GM12872 (cell line): ENCODE measurements at regions not wholly inside any gene's neighbourhood (a gene's known extent, or its start where the extent isn't known, plus 50 kb on each side); places are given as distances from the start of the nearest gene placed in this dataset.

Source experiments
- TF ChIP-seq, protein P1 (sequence below): IDR thresholded peaks from 3 replicates; pipeline ENCODE4 v1.5.1; 2011; ENCODE audit warnings: low read depth, mild to moderate bottlenecking, low read length, moderate library complexity; ENCODE audit not compliant: insufficient read depth

DNA sequence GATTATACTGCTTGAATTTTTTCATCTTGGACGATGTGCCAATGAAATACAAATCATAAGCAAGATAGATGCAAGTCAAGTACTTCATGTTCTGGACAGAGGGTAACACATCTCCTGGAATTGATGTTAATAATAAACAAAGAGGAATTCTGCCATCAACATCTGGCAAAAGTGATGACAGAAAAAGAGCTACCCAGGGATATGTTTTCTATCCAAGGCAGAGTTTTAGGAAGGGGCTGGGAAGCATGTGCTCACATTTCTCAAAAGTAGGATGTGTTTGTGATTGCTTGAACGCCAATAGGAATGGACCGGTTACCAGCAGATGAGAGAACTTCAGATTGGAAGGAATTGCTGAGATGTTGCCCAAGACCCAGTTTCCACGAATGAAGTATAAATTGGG lies 242.6 kb upstream of the AGTR1 start:
- TF ChIP-seq, protein P1, sequence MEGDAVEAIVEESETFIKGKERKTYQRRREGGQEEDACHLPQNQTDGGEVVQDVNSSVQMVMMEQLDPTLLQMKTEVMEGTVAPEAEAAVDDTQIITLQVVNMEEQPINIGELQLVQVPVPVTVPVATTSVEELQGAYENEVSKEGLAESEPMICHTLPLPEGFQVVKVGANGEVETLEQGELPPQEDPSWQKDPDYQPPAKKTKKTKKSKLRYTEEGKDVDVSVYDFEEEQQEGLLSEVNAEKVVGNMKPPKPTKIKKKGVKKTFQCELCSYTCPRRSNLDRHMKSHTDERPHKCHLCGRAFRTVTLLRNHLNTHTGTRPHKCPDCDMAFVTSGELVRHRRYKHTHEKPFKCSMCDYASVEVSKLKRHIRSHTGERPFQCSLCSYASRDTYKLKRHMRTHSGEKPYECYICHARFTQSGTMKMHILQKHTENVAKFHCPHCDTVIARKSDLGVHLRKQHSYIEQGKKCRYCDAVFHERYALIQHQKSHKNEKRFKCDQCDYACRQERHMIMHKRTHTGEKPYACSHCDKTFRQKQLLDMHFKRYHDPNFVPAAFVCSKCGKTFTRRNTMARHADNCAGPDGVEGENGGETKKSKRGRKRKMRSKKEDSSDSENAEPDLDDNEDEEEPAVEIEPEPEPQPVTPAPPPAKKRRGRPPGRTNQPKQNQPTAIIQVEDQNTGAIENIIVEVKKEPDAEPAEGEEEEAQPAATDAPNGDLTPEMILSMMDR = no peak

DNA sequence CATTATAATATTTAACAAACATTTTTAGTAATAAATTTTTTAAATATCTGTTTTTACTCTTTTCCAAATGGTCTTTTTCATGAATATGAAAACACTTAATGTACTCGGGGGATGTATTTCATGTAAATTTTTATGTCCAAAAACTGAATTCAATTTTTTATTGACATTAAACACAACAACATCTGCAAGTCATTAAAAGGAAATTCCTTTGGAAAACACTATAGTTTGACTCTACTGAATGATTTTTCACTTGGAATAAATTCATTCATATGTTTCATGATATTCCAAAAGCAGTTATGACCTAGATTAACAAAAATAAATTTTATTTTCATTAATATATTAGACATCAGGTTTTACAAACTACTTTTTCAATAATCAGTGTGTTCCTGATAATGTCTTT lies 239.8 kb upstream of the AGTR1 start:
- TF ChIP-seq, protein P1 = no peak

DNA sequence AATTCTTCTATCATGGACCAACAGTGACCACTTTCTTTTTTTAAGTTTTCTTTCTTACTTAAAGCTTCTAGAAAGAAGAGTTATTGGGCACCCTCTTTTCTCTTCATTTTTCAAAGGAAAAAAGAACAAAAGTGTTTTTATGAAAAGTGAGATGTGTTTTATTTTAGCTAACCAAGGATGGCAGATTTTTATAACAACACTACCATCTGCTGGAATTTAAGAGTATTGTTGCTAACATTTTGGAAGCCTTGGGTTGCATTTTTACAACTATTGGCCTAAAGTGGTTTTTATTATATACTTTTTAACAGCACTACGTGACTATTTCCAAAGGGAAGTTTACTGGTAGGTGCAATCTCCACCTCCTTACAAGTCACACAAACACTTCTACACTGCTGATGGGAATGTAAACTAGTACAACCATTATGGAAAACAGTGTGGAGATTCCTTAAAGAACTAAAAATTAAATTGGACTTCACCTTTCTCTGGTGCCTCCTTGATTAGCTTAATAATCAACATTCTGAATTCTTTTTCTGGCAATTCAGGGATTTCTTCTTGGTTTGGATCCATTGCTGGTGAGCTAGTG lies 237.7 kb upstream of the AGTR1 start:
- TF ChIP-seq, protein P1 = peak; percentile 29; the same call in 2 of the 3 replicates

DNA sequence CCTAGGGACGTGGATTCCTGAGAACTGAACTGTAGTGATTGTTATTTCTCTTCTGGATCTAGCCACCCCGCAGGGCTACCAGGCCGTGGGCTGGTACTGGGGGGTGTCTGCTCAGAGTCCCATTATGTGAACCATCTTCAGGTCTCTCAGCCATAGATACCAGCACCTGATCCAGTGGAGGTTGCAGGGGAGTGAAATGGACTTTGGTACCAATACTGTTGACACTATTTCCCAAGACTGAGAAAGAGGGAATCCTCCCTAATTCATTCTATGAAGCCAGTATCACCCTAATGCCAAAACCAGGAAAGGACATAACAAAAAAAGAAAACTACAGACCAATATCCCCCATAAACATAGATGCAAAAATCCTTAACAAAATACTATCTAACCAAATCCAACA lies 237.0 kb upstream of the AGTR1 start:
- TF ChIP-seq, protein P1 = no peak

DNA sequence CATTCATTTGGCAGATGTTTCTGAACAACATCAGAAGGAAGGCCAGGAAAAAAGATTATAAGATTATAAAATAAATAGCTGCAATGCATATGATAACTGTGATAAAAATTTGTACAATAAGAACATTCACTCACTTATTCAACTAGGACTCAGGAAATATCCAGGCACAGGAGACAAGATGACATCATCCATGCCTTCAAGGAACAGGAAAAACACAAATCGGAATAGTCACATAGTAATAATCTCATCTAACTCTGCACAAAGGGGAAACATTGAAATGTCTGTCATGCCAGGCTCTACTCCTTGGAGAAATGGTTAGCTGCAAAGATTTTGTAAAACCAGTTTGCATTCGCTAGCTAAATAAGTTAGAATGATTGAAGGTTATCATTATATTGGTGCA lies 233.5 kb upstream of the AGTR1 start:
- TF ChIP-seq, protein P1 = no peak

DNA sequence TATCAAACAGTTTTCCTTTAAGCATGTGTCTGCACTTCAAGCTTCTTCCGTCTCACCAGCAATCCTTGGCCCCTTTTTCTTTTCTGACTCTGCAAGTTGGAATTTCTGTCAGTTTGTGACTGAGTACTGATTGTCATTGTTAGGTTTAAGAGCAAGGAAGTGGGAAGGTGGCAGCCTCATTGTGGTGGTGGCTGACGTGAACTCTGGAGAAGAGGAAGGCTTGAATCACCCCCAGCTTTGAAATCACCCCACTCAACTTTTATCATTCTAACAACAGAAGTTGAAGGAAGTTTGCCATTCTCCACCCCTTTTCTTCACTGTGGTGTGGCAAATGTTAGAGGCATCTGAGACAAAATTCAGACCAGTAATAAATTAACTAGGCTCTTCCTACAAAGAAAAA lies 231.6 kb upstream of the AGTR1 start:
- TF ChIP-seq, protein P1 = no peak

DNA sequence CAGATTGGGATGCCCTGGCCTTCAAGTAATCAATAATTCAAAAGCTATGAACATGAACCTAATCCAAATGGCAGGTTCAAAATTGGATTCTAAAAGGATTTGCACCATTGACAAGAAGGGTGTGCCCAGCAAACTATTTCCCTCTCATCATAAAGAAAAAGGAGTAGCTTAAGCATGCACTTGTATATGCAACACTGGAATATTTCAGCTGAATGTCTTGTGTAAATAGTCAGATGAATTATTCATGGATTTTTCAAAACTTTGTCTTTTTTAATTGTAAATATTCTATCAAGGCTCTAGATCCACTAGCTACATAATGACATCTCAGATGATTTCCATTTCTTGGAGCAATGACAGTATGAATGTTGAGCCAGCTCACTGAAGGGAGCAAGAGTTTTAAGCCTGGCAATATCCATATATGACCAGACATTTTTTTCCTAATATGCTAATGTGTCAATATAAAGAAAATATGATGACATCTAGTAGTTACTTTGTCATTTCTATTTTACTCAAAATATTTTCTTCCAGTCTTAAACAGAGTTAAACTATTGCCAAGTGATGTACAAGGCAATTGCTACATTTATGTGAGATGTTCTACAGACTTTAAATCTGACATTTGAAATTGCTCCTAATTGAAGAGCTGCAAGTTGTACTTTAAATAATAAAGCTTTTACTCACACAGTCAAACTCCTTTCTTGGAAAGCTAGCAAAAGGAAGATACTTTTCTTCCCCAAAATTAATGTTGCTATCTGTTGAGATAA lies 230.5 kb upstream of the AGTR1 start:
- TF ChIP-seq, protein P1 = no peak
